ENCODE measurements at regions not wholly inside any gene's neighbourhood (a gene's known extent, or its start where the extent isn't known, plus 50 kb on each side); places are given as distances from the start of the nearest gene placed in this dataset.
A peak's percentile ranks its signal among the peaks of the same experiment; 100 is the strongest.

- ATAC-seq = no peak
Observed at GRCh38 chr21:15326032-15326867, 261.4 kb upstream of the NRIP1 start.

DNA sequence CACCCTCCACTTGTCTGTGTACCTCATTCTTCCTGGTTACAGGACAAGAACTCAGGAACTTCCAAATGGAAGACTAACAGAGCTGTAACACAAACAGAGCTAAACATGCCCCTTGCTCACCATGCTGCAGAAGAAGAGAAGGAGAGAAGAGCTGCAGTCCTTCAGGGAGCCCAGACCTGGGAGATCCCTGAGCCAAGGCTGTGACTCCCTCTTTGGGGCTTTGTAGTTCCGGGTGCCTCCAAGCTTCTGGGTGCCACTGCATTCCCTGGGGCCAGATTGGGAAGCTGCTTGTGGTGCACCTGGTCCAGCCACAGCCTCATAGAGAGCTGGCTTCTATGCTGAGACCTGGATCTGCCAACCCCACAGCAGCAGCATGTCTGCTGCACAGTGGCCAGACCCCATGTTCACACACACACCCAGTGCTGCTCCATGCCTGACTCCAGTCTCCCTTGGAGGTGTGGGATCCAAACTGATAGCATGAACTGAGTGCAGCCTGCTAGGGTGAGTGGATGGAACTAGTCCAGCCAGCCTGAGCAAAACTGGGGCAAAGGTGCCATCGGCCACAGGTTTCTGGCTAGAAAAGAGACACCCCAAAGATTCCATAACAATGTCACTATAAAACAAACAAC, 263.0 kb upstream of the NRIP1 start:
- no peak for ATAC-seq

DNA sequence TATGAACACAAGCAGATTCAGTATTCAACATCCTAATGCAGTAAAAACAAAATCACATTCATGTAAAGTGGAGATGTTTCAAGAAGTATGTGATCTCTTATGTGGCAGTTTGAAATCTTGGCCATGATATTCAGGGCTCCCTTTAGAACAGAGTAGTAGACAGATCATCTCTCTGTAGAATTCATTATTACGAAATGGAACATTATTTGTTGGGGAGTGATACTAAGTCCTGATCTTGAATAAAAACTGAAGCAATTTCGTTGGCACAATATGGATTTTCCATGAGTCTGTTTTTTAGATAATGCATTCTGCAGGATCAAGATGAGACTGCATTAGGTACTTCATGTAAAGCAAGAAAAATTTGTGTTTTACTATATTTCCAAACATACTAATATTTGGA, 264.4 kb upstream of the NRIP1 start:
- no peak for ATAC-seq

DNA sequence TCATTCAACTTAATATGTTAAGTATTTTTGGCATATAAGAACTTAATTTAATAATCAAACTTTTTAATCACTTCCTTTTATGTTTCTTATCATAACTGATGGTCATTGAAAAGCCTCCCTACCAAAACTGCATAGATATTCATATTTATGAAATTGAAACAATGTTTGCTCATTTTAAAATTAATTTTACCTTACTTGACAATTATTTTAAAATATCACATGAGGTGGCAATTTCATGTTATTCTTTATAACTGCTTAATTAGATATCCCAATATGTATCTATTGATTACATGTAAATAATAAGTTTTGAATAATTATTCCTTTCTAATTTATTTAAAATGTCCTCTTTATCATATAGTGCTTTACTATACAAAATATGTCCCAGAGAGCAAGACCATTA, 266.1 kb upstream of the NRIP1 start:
- ATAC-seq = no peak

DNA sequence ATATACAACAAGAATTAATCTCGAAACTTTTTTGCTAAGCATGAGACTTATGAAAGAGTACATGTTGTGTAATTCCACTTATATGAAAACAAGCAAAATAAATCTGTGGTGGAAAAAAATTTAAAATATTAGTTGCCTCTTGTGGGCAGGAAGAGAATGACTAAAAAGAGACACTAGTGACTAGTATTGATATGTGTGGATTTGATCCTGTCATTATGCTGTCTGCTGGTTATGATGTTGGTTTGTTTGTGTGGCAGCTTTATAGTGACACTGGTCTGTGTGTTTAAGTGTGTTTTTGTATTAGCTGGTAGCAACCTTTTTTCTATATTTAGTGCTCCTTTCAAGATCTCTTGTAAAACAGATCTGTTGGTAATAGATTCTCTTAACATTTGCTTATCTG, 267.8 kb upstream of the NRIP1 start:
- no peak for ATAC-seq

DNA sequence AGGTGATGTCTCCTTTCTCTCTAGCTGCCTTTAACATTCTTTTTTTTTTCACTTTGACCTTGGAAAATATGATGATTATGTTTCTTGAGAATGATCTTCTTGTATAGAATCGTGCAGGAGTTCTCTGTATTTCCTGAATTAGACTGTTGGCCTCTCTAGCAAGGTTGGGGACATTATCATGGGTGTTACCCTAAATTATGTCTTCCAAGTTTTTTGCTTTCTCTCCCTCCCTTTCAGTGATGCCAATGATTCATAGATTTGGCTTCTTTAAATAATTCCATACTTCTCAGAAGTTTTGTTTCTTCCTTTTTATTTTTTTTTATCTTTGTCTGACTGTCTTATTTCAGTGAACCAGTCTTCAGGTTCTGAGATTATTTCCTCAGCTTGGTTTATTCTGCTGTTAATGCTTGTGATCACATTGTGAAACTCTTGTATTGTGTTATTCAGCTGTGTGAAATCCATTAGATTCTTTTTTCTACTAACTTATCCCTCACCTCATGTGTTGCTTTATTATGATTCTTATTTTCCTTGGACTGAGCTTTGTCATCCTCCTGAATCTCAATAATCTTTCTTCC, 268.4 kb upstream of the NRIP1 start:
- ATAC-seq = no peak

DNA sequence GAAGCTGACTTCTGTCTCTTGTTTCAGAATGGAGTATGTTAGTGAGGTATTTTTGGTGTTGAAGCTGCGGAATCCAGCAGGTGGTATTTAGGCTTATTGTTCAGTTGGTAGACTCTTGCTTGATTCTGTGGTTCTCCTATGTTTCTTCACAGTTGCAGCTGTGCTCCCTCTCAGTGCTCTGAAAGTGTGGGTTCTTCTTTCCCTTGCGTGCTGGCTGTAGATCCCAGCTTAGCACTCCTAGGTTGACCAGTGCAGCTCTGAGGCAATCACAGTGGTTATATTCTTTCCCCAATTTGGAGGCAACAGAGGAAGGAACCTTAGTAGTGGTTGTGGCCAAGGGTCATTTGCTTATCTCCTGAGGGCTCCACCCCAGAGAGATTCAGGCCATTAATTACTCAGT, 269.2 kb upstream of the NRIP1 start:
- ATAC-seq = no peak

- ATAC-seq = no peak
Observed at GRCh38 chr21:15343066-15343465, 278.3 kb upstream of the NRIP1 start.

DNA sequence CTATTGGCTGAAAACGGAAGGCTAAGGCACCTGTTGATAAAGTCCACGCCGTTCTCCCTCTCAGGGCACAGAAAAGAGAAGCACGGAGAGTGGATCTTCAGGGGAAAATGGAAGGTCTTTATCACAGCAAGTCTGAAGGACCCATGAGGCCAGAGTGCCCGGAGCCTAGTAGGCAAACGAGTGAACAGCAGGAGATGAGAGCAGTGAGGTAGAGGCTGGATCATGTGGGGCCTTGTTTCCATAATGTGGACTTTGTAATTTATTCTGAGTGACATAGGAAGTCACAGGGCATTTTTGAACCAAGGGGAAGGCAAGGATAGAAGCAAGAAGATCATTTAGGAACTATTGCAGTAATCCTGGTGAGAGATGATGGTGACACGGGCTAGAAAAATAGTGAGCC, 287.2 kb upstream of the NRIP1 start:
- ATAC-seq = no peak

GRCh38 chr21:15353546-15353945, 288.7 kb upstream of the NRIP1 start:
- no peak for ATAC-seq

- ATAC-seq = no peak
Observed at GRCh38 chr21:15354516-15354915, 289.7 kb upstream of the NRIP1 start.

DNA sequence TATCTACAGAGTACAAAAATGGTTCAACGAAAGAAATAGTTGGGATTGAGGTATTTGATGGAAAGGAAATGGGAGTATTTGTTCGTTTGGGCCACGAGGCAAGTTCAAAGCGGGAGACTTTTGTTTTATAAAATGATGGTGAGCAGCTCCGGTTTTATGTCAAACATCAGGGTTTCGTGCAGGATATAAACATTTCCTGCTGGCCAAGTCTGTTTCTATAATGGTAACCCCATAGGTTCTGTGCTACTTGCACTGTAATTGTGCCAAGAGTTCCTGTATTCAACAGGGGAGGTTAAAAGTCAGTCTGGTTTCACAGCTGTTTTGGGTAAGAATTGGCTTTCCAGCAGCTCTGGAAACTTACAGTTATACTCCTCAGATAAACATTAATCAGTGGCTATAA, 290.3 kb upstream of the NRIP1 start:
- ATAC-seq = no peak

GRCh38 chr21:15359251-15359650, 294.5 kb upstream of the NRIP1 start:
- ATAC-seq = no peak

DNA sequence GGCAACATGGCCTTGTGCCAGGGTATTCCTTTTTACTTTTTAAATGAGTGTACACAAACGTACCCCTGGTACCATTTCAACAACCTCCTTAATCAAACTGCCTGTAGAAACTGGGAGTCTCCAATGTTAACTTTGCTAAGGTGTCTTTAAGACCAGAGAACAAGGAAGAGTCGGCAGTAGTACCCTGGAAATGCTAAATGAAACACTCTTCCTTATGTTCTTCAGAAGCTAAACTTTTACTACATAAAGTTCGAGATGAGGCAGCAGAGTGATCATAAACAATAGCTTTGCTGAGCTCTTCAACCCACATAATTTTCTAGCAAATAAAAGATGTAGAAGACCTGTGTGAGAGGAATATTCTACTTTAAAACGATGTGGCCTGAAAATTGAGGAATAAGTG, 297.7 kb upstream of the NRIP1 start:
- ATAC-seq = no peak

DNA sequence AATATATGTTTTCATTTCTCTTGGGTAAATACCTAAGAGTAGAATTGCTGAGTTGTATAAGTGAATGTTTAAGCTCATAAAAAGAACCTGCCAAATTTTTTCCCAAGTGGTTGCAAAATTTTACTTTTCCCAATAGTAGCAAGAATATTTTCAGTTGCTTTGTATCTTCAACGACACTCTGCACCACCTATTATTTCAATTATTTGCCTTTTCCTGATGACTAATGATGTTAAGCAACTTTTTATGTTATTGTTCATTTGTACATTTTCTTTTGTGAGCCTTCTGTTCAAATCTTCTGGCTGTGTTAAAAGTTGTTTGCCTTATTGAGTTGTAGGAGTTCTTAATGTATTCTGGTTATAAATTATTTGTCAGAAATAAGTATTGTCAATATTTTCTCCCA, 299.1 kb upstream of the NRIP1 start:
- ATAC-seq = no peak

DNA sequence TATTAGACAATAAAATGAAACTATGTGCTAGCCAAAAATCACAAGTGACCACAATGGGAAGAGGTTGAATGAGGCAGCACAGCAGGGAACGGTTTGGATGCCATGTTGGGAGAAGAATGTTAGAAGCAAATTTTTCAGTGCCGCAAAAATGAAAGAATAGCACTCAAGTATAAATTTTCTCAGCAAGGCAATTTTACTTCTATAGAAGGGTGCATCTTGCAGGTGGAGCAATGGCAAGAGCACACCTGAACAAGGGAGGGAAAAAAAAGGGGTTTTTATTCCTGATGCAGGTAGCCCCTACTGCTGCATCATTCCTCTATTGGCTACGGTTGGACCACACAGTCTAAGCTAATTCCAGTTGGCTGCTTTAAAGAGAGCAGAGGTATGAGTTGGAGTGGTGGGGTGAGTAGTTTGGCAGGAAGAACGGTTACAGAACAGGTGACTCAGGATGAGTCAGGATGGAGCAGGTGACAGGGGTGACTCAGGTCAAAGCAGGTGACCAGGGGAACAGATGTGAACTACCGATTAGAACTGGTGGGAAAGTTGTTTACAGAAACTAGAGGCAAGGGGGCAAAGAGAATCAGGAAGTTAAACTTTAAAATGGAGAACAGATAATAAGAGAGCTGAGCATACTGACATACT, 301.1 kb upstream of the NRIP1 start:
- peak in 1 of 2 donors; percentile 24 for ATAC-seq

- ATAC-seq = no peak
Observed at GRCh38 chr21:15366555-15366954, 301.8 kb upstream of the NRIP1 start.

DNA sequence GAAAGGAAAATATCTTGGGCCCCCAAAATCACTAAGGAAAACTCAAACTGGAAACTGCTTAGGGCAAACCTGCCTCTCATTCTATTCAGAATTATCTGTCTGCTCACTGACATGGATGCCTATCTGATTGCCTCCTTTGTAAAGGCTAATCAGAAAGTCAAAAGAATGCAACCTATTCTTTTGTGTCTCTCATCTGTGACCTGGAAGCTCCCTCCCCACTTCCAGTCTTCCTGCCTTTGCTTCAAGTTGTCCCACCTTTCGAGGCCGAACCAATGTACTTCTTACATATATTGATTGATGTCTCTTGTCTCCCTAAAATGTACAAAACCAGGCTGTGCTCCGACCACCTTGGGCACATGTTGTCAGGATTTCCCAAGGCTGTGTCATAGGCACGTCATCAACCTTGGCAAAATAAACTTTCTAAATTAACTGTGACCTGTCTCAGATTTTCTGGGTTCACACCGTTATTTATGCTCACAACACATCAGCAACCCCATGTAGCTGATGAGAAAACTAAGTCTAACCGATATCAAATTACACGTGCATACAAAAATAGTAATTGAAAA, 302.3 kb upstream of the NRIP1 start:
- no peak for ATAC-seq

DNA sequence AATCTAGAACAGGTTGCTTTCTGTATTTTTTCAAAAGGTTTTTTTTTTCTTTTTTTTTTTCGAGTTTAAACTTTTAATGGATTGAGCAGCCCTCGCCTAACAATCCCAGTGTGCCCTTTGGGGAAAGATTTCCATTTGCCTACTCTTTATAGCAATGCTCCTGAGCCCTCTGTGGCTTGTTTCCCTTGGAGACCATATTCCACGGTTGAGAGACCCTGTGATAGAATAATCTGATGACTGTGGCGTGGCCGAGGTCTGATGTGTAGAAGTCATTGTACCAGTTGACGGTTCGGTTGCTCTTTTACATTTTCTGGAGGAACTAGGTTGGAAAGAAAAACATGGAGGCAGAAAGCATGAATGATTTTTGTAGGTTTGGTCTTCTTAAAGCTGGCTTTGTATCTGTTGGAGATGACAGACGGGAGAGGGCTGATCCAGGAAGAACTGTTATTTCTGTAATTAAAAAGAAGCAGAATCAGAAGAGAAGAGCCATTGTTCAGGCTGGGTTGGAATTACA, 305.7 kb upstream of the NRIP1 start:
- no peak for ATAC-seq

- no peak for ATAC-seq
Observed at GRCh38 chr21:15373941-15374340, 309.1 kb upstream of the NRIP1 start.

DNA sequence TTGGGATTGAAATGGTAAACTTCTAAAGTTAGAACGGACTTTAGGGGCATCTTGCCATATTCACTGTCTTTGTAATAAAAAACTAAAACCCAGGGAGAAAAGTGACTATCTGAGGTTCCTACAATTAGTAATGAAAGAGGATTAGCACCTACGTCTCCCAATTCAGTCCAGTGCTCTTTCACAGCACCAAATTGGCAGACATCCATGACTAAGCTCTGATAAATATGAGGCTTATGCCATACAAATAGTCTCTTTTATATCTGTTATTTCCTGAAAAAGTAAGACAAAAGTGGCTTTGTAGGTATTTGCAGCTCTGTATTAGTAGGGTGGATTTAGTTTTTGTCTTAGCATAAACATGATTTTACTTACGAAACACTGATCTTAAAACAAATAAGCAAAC, 315.0 kb upstream of the NRIP1 start:
- no peak for ATAC-seq

DNA sequence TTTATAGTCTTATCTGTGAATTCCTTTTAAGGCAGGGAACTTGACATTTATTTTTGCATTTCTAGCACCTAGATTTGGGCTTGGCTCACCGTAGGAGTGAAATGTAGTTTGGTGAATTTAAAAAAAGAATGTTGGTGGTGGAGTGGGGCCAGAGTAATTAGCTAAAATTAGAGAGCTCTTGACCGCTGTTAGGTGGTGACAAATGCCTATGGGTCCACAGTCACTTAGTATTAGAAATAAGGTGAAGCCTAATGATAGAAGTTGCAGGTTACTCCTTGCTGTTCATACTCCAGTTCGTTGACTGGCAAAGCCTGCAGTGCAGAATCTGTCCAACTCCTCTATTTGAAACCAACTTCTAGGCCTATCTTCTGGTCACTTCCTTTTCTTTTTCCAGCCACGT, 318.8 kb upstream of the NRIP1 start:
- ATAC-seq = no peak

DNA sequence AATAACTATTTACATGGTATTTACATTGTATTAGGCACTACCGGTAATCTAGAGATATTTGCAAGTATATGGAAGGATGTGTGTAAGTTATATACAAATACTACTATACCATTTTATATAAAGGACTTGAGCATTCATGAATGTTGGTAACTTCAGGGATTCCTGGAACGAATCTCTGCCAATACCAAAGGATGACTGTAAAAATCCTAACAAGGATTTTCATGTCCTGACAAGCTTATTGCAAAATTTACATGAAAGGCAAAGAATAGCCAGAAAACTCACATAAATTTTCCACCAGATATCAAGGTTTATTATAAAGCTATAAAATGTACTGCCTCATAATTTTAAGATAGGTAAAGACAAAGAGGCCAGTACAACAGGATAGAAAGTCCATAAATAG, 325.2 kb upstream of the NRIP1 start:
- ATAC-seq = no peak
